ENCODE measurements at regions not wholly inside any gene's neighbourhood (a gene's known extent, or its start where the extent isn't known, plus 50 kb on each side); places are given as distances from the start of the nearest gene placed in this dataset.

DNA sequence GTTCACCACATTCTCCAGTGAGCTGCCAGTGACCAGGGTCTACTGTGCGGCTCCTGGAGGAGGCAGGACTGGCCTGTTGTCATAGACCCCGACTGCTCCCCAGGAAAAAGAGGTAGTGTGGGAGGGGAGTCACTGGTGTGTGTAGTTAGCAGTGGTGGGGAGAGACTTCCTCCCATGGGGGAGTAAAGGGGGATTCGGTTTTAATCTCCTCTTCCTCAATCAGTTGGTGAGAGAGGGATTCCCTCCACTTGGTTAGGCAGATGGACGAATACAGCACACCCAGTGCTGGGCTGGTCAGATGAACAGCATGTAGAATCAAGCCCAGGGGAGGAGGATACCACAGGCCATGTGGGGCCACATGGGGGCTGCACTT is 207.6 kb upstream of the S1PR3 start:
- Histone ChIP-seq H3K9me3 (replicated peaks; ENCODE audit: control insufficient read depth, insufficient read depth, low read length) (no peaks in the 10 kb centered on the region), H3K36me3 (ENCODE audit: control insufficient read depth in 2 of 2, extremely low read depth in 1 of 2, insufficient read depth in 2 of 2, low read length in 2 of 2) (no peaks in the 10 kb centered on the region), H3K4me1 (ENCODE audit: control insufficient read depth, extremely low read depth, insufficient read depth, low read length) (peaks cover 13% of the 10 kb centered on the region), H2AFZ (ENCODE audit: low read depth, low read length) (no peak overlapping the region), H3K4me3 (replicated peaks in 1 of 3; ENCODE audit: insufficient read depth in 1 of 3, low read depth in 1 of 3, low read length in 3 of 3) (no peak overlapping the region), H4K20me1 (replicated peaks; ENCODE audit: control insufficient read depth, extremely low read depth, insufficient read depth, low read length) (no peaks in the 10 kb centered on the region), H3K9ac (replicated peaks; ENCODE audit: extremely low read depth, insufficient read depth, low read length) (no peak overlapping the region), H3K9me1 (replicated peaks; ENCODE audit: control insufficient read depth, extremely low read depth, insufficient read depth, low read length) (no peaks in the 10 kb centered on the region), H3K27ac (ENCODE audit: insufficient read depth, low read depth, low read length) (no peak overlapping the region), H3K79me2 (ENCODE audit: control insufficient read depth, insufficient read depth, low read length) (no peaks in the 10 kb centered on the region), H3K4me2 (ENCODE audit: insufficient read depth, low read length) (no peak overlapping the region), H3K27me3 (ENCODE audit: control insufficient read depth in 2 of 2, insufficient read depth in 2 of 2, low read length in 2 of 2) (no peaks in the 10 kb centered on the region)
- no peak for DNase-seq (ENCODE audit: low read depth, low spot score)
- FAIRE-seq, result no peak
- dilution Hi-C loops (cut with MboI; ENCODE audit: extremely low pct_ligation_motif_present, low sequenced_read_pairs), result no loop called here
- CTCF ChIA-PET, result interaction anchor here (2.1 to 2.4 kb wide), 2 partner anchors 10 to 209 kb away, joined by 8 to 24 read pairs; partner anchors contain the start of gene S1PR3
- TF ChIP-seq MYC (IDR thresholded peaks at IDR 0.05; ENCODE audit: low read depth, low read length) (no peak), POLR2A (IDR thresholded peaks at IDR 0.05; ENCODE audit: low read depth, low read length) (no peak), GATA2 (IDR thresholded peaks at IDR 0.05; ENCODE audit: insufficient read depth, insufficient read length, low read depth, low read length) (no peak), POLR2AphosphoS5 (IDR thresholded peaks at IDR 0.05; ENCODE audit: insufficient read depth, low read depth, low read length) (no peak), JUN (IDR thresholded peaks at IDR 0.05; ENCODE audit: borderline replicate concordance, insufficient read depth, insufficient read length, low read depth) (no peak), MAX (IDR thresholded peaks at IDR 0.05; ENCODE audit: insufficient read depth, insufficient read length) (no peak), EZH2 (IDR thresholded peaks at IDR 0.05; ENCODE audit: borderline replicate concordance, low read depth, low read length, severe bottlenecking) (no peak), FOS (IDR thresholded peaks at IDR 0.05; ENCODE audit: borderline replicate concordance, insufficient read depth, low read length) (no peak)
- TF ChIP-seq, protein P1, sequence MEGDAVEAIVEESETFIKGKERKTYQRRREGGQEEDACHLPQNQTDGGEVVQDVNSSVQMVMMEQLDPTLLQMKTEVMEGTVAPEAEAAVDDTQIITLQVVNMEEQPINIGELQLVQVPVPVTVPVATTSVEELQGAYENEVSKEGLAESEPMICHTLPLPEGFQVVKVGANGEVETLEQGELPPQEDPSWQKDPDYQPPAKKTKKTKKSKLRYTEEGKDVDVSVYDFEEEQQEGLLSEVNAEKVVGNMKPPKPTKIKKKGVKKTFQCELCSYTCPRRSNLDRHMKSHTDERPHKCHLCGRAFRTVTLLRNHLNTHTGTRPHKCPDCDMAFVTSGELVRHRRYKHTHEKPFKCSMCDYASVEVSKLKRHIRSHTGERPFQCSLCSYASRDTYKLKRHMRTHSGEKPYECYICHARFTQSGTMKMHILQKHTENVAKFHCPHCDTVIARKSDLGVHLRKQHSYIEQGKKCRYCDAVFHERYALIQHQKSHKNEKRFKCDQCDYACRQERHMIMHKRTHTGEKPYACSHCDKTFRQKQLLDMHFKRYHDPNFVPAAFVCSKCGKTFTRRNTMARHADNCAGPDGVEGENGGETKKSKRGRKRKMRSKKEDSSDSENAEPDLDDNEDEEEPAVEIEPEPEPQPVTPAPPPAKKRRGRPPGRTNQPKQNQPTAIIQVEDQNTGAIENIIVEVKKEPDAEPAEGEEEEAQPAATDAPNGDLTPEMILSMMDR (IDR thresholded peaks at IDR 0.05; ENCODE audit: extremely low read depth in 1 of 2, insufficient read depth in 1 of 2, low read depth in 1 of 2, low read length in 2 of 2), result no peak
- intact Hi-C loops (cut with micrococcal nuclease), result loop anchor here (2.0 kb wide), 1 partner anchor 123 kb away; no protein-coding TSS in a partner anchor
- no TSS peak for BruUV-seq (replicated peaks)
- POLR2A ChIA-PET, result no interaction called here

Measured in endothelial cell of umbilical vein (primary cell).